ENCODE measurements at regions not wholly inside any gene's neighbourhood (a gene's known extent, or its start where the extent isn't known, plus 50 kb on each side); places are given as distances from the start of the nearest gene placed in this dataset.

- TF ChIP-seq CTCF (conservative IDR thresholded peaks at IDR 0.05; ENCODE audit: low read length) (no peak), EZH2phosphoT487 (IDR thresholded peaks at IDR 0.05; ENCODE audit: borderline replicate concordance, low read depth, low read length) (no peak)
These were observed 169.8 kb upstream of the SPRY2 start for GRCh38 chr13:80510686-80511085.
